GM23338 (cell line): ENCODE measurements at regions not wholly inside any gene's neighbourhood (a gene's known extent, or its start where the extent isn't known, plus 50 kb on each side); places are given as distances from the start of the nearest gene placed in this dataset.

ENCODE experiments used
- ATAC-seq: fragments of 200-7000 bp; cut with Tn5 transposase; 3 replicates; pipeline ENCODE4 v1.9.1; 2020
- DNase-seq: peaks from one replicate; pipeline ENCODE4 v3.0.0-alpha.2; 2015; ENCODE audit warnings: low spot score
- H2AFZ ChIP-seq: fragments of 200-600 bp; sonication (generic); 2 replicates; pipeline ENCODE4 v1.8.0; 2016; ENCODE audit warnings: antibody characterized with exemption, mild to moderate bottlenecking, moderate library complexity
- H3F3A ChIP-seq: fragments of 200-600 bp; sonication (generic); replicated peaks from 2 replicates; pipeline ENCODE4 v1.8.0; 2017; ENCODE audit warnings: antibody characterized with exemption, mixed run types, low read depth
- H3K27ac ChIP-seq: fragments of 200-600 bp; sonication (generic); 2 replicates; pipeline ENCODE4 v1.6.1; 2016; ENCODE audit warnings: low read depth
- H3K27me3 ChIP-seq: fragments of 200-600 bp; sonication (generic); 2 replicates; pipeline ENCODE4 v1.8.0; 2016; ENCODE audit warnings: mild to moderate bottlenecking, mixed run types, moderate library complexity; ENCODE audit not compliant: insufficient read depth
- H3K36me3 ChIP-seq: fragments of 200-600 bp; sonication (generic); 2 replicates; pipeline ENCODE4 v1.8.0; 2016; ENCODE audit warnings: mild to moderate bottlenecking; ENCODE audit not compliant: insufficient read depth
- H3K4me1 ChIP-seq: fragments of 200-600 bp; sonication (generic); 2 replicates; pipeline ENCODE4 v1.8.0; 2016; ENCODE audit warnings: mild to moderate bottlenecking, moderate library complexity; ENCODE audit not compliant: insufficient read depth
- H3K4me2 ChIP-seq: fragments of 200-600 bp; sonication (generic); 2 replicates; pipeline ENCODE4 v1.7.1; 2017; ENCODE audit warnings: mixed run types
- H3K4me3 ChIP-seq: fragments of 200-600 bp; sonication (generic); 2 replicates; pipeline ENCODE4 v1.6.1; 2016; ENCODE audit warnings: mixed run types
- H3K79me2 ChIP-seq: fragments of 200-600 bp; sonication (generic); replicated peaks from 2 replicates; pipeline ENCODE4 v1.8.0; 2017; ENCODE audit warnings: mild to moderate bottlenecking; ENCODE audit not compliant: insufficient read depth
- H3K9me2 ChIP-seq: fragments of 200-600 bp; sonication (generic); 2 replicates; pipeline ENCODE4 v1.8.0; 2017; ENCODE audit not compliant: insufficient read depth
- H4K20me1 ChIP-seq: fragments of 200-600 bp; sonication (generic); replicated peaks from 2 replicates; pipeline ENCODE4 v1.8.0; 2017; ENCODE audit warnings: mild to moderate bottlenecking; ENCODE audit not compliant: insufficient read depth
- H3K27ac Mint-ChIP-seq: 2 replicates; pipeline ENCODE4 v1.8.0; 2020; ENCODE audit warnings: inconsistent platforms, mild to moderate bottlenecking, moderate library complexity, mixed read lengths
- H3K27me3 Mint-ChIP-seq: 3 replicates; pipeline ENCODE4 v1.8.0; 2022; ENCODE audit warnings: low read depth, mild to moderate bottlenecking, moderate library complexity, mixed read lengths, inconsistent platforms; ENCODE audit not compliant: insufficient read depth, poor library complexity
- H3K36me3 Mint-ChIP-seq: 3 replicates; pipeline ENCODE4 v1.8.0; 2021; ENCODE audit warnings: low read depth, mild to moderate bottlenecking, inconsistent platforms, moderate library complexity, mixed read lengths
- H3K4me1 Mint-ChIP-seq: 3 replicates; pipeline ENCODE4 v1.8.0; 2020; ENCODE audit warnings: mild to moderate bottlenecking, inconsistent platforms, mixed read lengths
- H3K4me3 Mint-ChIP-seq: 3 replicates; pipeline ENCODE4 v1.8.0; 2021; ENCODE audit warnings: moderate library complexity, mild to moderate bottlenecking, inconsistent platforms, mixed read lengths
- H3K9me3 Mint-ChIP-seq: 3 replicates; pipeline ENCODE4 v1.8.0; 2020; ENCODE audit warnings: moderate library complexity, mild to moderate bottlenecking, inconsistent platforms, mixed read lengths
- CREB1 ChIP-seq: fragments of 250-450 bp; sonication (Bioruptor Pico); IDR thresholded peaks from 2 replicates; pipeline ENCODE4 v1.5.0; 2020; ENCODE audit warnings: low read depth, mild to moderate bottlenecking, moderate library complexity
- CTCF ChIP-seq, 2 experiments: fragments of 200-600 bp in 1 of 2; sonication (generic) in 1 of 2; conservative IDR thresholded peaks; 2 replicates each; pipeline versions ENCODE4 v1.5.1 to v1.6.1; 2016 to 2017; ENCODE audit warnings: antibody characterized with exemption in 2 of 2, low read depth in 2 of 2, mild to moderate bottlenecking in 2 of 2, moderate library complexity in 1 of 2
- EZH2phosphoT487 ChIP-seq: fragments of 200-600 bp; sonication (generic); IDR thresholded peaks from one replicate; pipeline ENCODE4 v1.8.1; 2018; ENCODE audit warnings: antibody characterized with exemption; ENCODE audit not compliant: unreplicated experiment
- JUNB ChIP-seq: IDR thresholded peaks from one replicate; pipeline ENCODE4 v1.6.1; 2016; ENCODE audit warnings: antibody characterized with exemption; ENCODE audit not compliant: unreplicated experiment
- POLR2AphosphoS5 ChIP-seq: IDR thresholded peaks from 2 replicates; pipeline ENCODE4 v1.6.1; 2016; ENCODE audit warnings: antibody characterized with exemption, low read depth
- REST ChIP-seq: IDR thresholded peaks from one replicate; pipeline ENCODE4 v1.6.1; 2018; ENCODE audit warnings: antibody characterized with exemption; ENCODE audit not compliant: unreplicated experiment
- ZNF114 ChIP-seq: fragments of 250-450 bp; sonication (Bioruptor Pico); IDR thresholded peaks from 2 replicates; pipeline ENCODE4 v1.5.0; 2020; ENCODE audit warnings: mild to moderate bottlenecking, moderate library complexity
- ZNF331 ChIP-seq: fragments of 250-450 bp; sonication (Bioruptor Pico); IDR thresholded peaks from 2 replicates; pipeline ENCODE4 v1.5.0; 2020; ENCODE audit warnings: low read depth, mild to moderate bottlenecking, moderate library complexity
- ZNF462 ChIP-seq: fragments of 250-450 bp; sonication (Bioruptor Pico); IDR thresholded peaks from 2 replicates; pipeline ENCODE4 v1.5.0; 2020; ENCODE audit warnings: mild to moderate bottlenecking, moderate library complexity

- ATAC-seq (no peak), DNase-seq (no peak)
- no peak overlapping the region for H3K4me2 ChIP-seq
- no peak overlapping the region for H3K27ac ChIP-seq
- no peaks in the 10 kb centered on the region for H3K79me2 ChIP-seq
- Mint-ChIP-seq H3K36me3 (no peaks in the 10 kb centered on the region), H3K4me1 (peaks cover 42% of the 10 kb centered on the region), H3K27me3 (peaks cover 3% of the 10 kb centered on the region), H3K9me3 (no peaks in the 10 kb centered on the region), H3K27ac (no peak overlapping the region), H3K4me3 (no peak overlapping the region)
- TF ChIP-seq EZH2phosphoT487 (no peak), REST (no peak), ZNF462 (CRISPR knock-in tag) (no peak), CREB1 (no peak), ZNF114 (CRISPR knock-in tag) (no peak), POLR2AphosphoS5 (no peak), CTCF (conservative IDR thresholded peaks at IDR 0.05; ENCODE audit: low read depth in 2 of 2) (no peak), ZNF331 (CRISPR knock-in tag) (no peak), JUNB (no peak)
- H3K27me3 ChIP-seq: peaks cover 29% of the 10 kb centered on the region
- H3K4me3 ChIP-seq: no peak overlapping the region
- H3F3A ChIP-seq: no peaks in the 10 kb centered on the region
- H3K4me1 ChIP-seq: peaks cover 25% of the 10 kb centered on the region; the same call in 1 of the 2 replicates
- no peaks in the 10 kb centered on the region for H3K36me3 ChIP-seq
- no peak overlapping the region for H2AFZ ChIP-seq
- H3K9me2 ChIP-seq: peaks cover 3% of the 10 kb centered on the region; the same call in 1 of the 2 replicates
- H4K20me1 ChIP-seq: no peaks in the 10 kb centered on the region
Observed at GRCh38 chr9:105972466-105973204, 278.3 kb downstream of the TMEM38B start.
